ENCODE measurements at regions not wholly inside any gene's neighbourhood (a gene's known extent, or its start where the extent isn't known, plus 50 kb on each side); places are given as distances from the start of the nearest gene placed in this dataset.

DNA sequence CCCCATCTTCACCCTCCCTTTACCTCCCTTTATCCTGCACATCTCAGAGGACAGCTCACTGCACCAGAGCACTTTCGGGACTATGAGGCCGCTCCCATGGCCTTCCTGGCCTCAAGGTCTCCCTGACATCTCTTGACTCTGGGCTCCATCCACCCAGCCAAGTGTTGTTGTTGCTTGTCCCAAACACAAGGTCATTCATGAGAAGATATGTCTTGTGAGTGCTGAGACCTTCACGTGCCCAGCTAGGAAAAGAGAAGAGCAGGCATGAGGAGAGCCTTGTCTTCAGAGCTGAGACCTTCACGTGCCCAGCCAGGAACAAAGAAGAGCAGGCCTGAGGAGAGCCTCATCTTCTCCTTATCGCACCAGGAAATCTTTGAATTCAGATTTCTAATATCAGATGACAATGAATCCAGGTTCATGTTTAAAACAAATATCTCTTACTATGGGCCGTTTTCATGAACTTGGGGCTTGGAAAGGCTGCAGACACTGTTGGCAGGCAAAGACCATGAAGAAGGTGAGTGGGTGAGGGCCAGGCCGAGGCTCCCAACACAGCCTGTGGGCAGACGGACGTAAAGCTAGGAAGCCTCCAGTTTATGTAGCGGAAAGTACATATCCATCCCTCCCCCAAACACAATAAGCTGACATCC, 256.1 kb downstream of the NDUFA10 start (continued):
- TF ChIP-seq, protein P1, sequence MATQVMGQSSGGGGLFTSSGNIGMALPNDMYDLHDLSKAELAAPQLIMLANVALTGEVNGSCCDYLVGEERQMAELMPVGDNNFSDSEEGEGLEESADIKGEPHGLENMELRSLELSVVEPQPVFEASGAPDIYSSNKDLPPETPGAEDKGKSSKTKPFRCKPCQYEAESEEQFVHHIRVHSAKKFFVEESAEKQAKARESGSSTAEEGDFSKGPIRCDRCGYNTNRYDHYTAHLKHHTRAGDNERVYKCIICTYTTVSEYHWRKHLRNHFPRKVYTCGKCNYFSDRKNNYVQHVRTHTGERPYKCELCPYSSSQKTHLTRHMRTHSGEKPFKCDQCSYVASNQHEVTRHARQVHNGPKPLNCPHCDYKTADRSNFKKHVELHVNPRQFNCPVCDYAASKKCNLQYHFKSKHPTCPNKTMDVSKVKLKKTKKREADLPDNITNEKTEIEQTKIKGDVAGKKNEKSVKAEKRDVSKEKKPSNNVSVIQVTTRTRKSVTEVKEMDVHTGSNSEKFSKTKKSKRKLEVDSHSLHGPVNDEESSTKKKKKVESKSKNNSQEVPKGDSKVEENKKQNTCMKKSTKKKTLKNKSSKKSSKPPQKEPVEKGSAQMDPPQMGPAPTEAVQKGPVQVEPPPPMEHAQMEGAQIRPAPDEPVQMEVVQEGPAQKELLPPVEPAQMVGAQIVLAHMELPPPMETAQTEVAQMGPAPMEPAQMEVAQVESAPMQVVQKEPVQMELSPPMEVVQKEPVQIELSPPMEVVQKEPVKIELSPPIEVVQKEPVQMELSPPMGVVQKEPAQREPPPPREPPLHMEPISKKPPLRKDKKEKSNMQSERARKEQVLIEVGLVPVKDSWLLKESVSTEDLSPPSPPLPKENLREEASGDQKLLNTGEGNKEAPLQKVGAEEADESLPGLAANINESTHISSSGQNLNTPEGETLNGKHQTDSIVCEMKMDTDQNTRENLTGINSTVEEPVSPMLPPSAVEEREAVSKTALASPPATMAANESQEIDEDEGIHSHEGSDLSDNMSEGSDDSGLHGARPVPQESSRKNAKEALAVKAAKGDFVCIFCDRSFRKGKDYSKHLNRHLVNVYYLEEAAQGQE (IDR thresholded peaks at IDR 0.05; ENCODE audit: low read depth, low read length), result no peak
- no peak for TF ChIP-seq FOS (IDR thresholded peaks at IDR 0.05; ENCODE audit: borderline replicate concordance, extremely low read depth, insufficient read length)

DNA sequence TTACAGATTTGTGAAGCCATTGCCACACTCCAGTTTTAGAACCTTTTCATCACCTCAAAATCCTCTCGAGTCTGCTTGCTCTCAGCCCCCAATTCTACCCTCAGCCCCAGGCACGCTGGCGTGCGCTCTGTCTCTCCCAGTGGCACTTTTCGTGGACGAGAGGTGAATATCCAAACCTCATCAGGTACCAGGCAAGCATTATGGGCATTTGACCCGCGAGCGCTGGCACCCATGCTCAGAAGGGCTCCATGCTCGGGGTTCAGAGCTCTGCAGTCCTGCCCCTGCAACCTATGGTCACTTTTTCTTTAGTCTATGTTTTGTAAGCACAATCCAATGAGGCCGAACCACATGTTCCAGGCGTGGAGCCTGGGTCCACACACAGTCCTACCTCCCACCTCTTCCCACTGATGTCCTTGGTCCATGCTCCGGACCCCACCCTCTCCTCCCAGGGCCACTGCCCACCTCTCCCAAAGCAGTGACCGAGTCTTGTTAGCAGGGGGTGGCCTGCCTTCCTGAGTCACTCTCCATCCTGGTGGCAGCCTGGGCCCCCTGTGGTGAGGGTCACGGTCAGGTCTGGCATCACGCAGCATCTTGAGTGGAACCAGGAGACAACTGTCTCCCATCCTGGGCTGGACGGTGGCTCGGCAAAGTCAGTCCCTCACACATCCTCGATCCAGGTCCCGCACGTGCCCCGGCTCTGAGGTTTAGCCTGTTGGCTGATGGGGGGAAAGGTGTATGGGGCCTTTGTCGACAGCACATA, 256.9 kb downstream of the NDUFA10 start:
- no peak overlapping the region for H3K27ac ChIP-seq (ENCODE audit: control insufficient read depth, insufficient read depth)
- WGBS (ENCODE audit: insufficient coverage, insufficient replicate concordance, low lambda C conversion rate, missing lambda C conversion rate), result 49% methylated on average over 23 of the region's 23 CpGs
- H2AFZ ChIP-seq (ENCODE audit: control insufficient read depth, low read depth, low read length), result no peak overlapping the region
- intact Hi-C loops (cut with micrococcal nuclease; ENCODE audit: unreplicated experiment) (no loop called here), in situ Hi-C loops (cut with MboI) (no loop called here)
- CTCF ChIA-PET, result no interaction called here
- H3K4me1 ChIP-seq (ENCODE audit: control insufficient read depth, insufficient read depth, low read length), result no peaks in the 10 kb centered on the region
- no peaks in the 10 kb centered on the region; a peak in 1 of 4 replicates for H3K27me3 ChIP-seq (replicated peaks in 1 of 2; ENCODE audit: control insufficient read depth in 2 of 2, insufficient read depth in 2 of 2, low read length in 1 of 2)
- POLR2A ChIA-PET, result no interaction called here
- no peaks in the 10 kb centered on the region for H3K79me2 ChIP-seq (ENCODE audit: control insufficient read depth, insufficient read depth, low read length)
- FAIRE-seq, result no peak
- ATAC-seq, result no peak
- H3K4me2 ChIP-seq (ENCODE audit: control insufficient read depth, insufficient read depth), result no peak overlapping the region
- SMC1A ChIA-PET (ENCODE audit: uncharacterized antibody, unreplicated experiment), result no interaction called here
- BruUV-seq (replicated peaks), result no TSS peak
- no peaks in the 10 kb centered on the region; the same call in 2 of the 3 replicates for H3K9me3 ChIP-seq (replicated peaks; ENCODE audit: control insufficient read depth, insufficient read depth, low read length)
- H4K20me1 ChIP-seq (ENCODE audit: control insufficient read depth, insufficient read depth), result no peaks in the 10 kb centered on the region
- DNase-seq (ENCODE audit: low read depth, low spot score), result no peak
- H3K4me3 ChIP-seq, result no peak overlapping the region
- no peaks in the 10 kb centered on the region for H3K36me3 ChIP-seq (ENCODE audit: control insufficient read depth in 2 of 2, insufficient read depth in 2 of 2, low read length in 1 of 2)
- H3K9ac ChIP-seq (ENCODE audit: control insufficient read depth, insufficient read depth, low read length), result no peak overlapping the region
- RAD21 ChIA-PET (ENCODE audit: unreplicated experiment), result no interaction called here
- TF ChIP-seq SMC3 (IDR thresholded peaks at IDR 0.05; ENCODE audit: borderline replicate concordance, low read length) (no peak), NR2C1 (IDR thresholded peaks at IDR 0.05) (no peak), SUZ12 (IDR thresholded peaks at IDR 0.05; ENCODE audit: unreplicated experiment) (no peak), IRF4 (IDR thresholded peaks at IDR 0.05; ENCODE audit: low read depth, low read length) (no peak), EZH2 (IDR thresholded peaks at IDR 0.05; ENCODE audit: borderline replicate concordance, control insufficient read depth, low read depth, low read length) (no peak), RELA (IDR thresholded peaks at IDR 0.05; ENCODE audit: borderline replicate concordance, partially characterized antibody) (no peak)
- TF ChIP-seq, protein P2, sequence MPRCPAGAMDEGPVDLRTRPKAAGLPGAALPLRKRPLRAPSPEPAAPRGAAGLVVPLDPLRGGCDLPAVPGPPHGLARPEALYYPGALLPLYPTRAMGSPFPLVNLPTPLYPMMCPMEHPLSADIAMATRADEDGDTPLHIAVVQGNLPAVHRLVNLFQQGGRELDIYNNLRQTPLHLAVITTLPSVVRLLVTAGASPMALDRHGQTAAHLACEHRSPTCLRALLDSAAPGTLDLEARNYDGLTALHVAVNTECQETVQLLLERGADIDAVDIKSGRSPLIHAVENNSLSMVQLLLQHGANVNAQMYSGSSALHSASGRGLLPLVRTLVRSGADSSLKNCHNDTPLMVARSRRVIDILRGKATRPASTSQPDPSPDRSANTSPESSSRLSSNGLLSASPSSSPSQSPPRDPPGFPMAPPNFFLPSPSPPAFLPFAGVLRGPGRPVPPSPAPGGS (IDR thresholded peaks at IDR 0.05; ENCODE audit: borderline replicate concordance, insufficient read depth, low read depth, low read length, poor library complexity, severe bottlenecking), result no peak
- TF ChIP-seq, protein P3, sequence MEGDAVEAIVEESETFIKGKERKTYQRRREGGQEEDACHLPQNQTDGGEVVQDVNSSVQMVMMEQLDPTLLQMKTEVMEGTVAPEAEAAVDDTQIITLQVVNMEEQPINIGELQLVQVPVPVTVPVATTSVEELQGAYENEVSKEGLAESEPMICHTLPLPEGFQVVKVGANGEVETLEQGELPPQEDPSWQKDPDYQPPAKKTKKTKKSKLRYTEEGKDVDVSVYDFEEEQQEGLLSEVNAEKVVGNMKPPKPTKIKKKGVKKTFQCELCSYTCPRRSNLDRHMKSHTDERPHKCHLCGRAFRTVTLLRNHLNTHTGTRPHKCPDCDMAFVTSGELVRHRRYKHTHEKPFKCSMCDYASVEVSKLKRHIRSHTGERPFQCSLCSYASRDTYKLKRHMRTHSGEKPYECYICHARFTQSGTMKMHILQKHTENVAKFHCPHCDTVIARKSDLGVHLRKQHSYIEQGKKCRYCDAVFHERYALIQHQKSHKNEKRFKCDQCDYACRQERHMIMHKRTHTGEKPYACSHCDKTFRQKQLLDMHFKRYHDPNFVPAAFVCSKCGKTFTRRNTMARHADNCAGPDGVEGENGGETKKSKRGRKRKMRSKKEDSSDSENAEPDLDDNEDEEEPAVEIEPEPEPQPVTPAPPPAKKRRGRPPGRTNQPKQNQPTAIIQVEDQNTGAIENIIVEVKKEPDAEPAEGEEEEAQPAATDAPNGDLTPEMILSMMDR (IDR thresholded peaks at IDR 0.05 in 2 of 3, conservative IDR thresholded peaks at IDR 0.05 in 1 of 3; ENCODE audit: control insufficient read depth in 2 of 3, extremely low read depth in 1 of 3, insufficient read depth in 1 of 3, low read depth in 3 of 3, low read length in 3 of 3), result no peak

Data from GM12878 (cell line).